PC-3 (cell line): ENCODE measurements at regions not wholly inside any gene's neighbourhood (a gene's known extent, or its start where the extent isn't known, plus 50 kb on each side); places are given as distances from the start of the nearest gene placed in this dataset.

Experiments used
- ATAC-seq: fragments of 200-7000 bp; cut with Tn5 transposase; 2 replicates; pipeline ENCODE4 v1.9.1; 2020; ENCODE audit warnings: mild to moderate bottlenecking, moderate library complexity
- BruUV-seq: library from RNA; stranded (reverse); fragments of 400-500 nt; replicated peaks from 2 replicates; lab custom pipeline; 2021; lab: Mats Ljungman, UMichigan
- CTCF ChIA-PET: fragments of 300-600 bp; sonication (Branson Sonifier 250); formaldehyde crosslinking; loops from one replicate; lab custom pipeline; 2022; ENCODE audit warnings: antibody characterized with exemption; lab: Charles Lee
- POLR2A ChIA-PET: fragments of 300-600 bp; sonication (Branson Sonifier 250); formaldehyde crosslinking; loops from one replicate; lab custom pipeline; 2022; ENCODE audit warnings: antibody characterized with exemption; ENCODE audit not compliant: unreplicated experiment; lab: Charles Lee
- DNase-seq: peaks from one replicate; pipeline ENCODE4 v3.0.0-alpha.2; 2015
- H2AFZ ChIP-seq: fragments of 300-600 bp; sonication (generic); 2 replicates; pipeline ENCODE4 v1.6.0; 2016; ENCODE audit warnings: antibody characterized with exemption, low read length
- H3F3A ChIP-seq: fragments of 300-600 bp; sonication (generic); one replicate; pipeline ENCODE4 v1.6.0; 2017; ENCODE audit warnings: antibody characterized with exemption, low read length, control low read depth, mild to moderate bottlenecking; ENCODE audit not compliant: unreplicated experiment
- H3K27ac ChIP-seq: fragments of 300-600 bp; sonication (generic); 2 replicates; pipeline ENCODE4 v1.5.1; 2016; ENCODE audit warnings: mild to moderate bottlenecking, low read length
- H3K27me3 ChIP-seq: fragments of 300-600 bp; sonication (generic); 2 replicates; pipeline ENCODE4 v1.6.1; 2016; ENCODE audit warnings: low read length, mixed read lengths
- H3K36me3 ChIP-seq: fragments of 300-600 bp; sonication (generic); 2 replicates; pipeline ENCODE4 v1.6.1; 2016; ENCODE audit warnings: low read depth, mixed run types, low read length, mixed read lengths
- H3K4me1 ChIP-seq: fragments of 300-600 bp; sonication (generic); 2 replicates; pipeline ENCODE4 v1.5.1; 2016; ENCODE audit warnings: low read length; ENCODE audit not compliant: insufficient read depth
- H3K4me2 ChIP-seq: fragments of 300-600 bp; sonication (generic); 2 replicates; pipeline ENCODE4 v1.6.0; 2016; ENCODE audit warnings: low read length
- H3K4me3 ChIP-seq: fragments of 300-600 bp; sonication (generic); 2 replicates; pipeline ENCODE4 v1.5.1; 2016; ENCODE audit warnings: mild to moderate bottlenecking, low read length, mixed read lengths
- H3K79me2 ChIP-seq: fragments of 300-600 bp; sonication (generic); 2 replicates; pipeline ENCODE4 v1.6.1; 2017; ENCODE audit warnings: low read length, mixed read lengths
- H3K9ac ChIP-seq: fragments of 300-600 bp; sonication (generic); 2 replicates; pipeline ENCODE4 v1.6.0; 2016; ENCODE audit warnings: mild to moderate bottlenecking, low read length
- H3K9me2 ChIP-seq: fragments of 300-600 bp; sonication (generic); replicated peaks from 2 replicates; pipeline ENCODE4 v1.6.1; 2016; ENCODE audit warnings: mixed run types, low read length, mixed read lengths
- H3K9me3 ChIP-seq: fragments of 300-600 bp; sonication (generic); 2 replicates; pipeline ENCODE4 v1.6.1; 2016; ENCODE audit warnings: low read length, mixed read lengths
- H4K20me1 ChIP-seq: fragments of 300-600 bp; sonication (generic); 2 replicates; pipeline ENCODE4 v1.6.1; 2016; ENCODE audit warnings: low read length, mixed read lengths
- CTCF ChIP-seq: fragments of 300-600 bp; sonication (generic); conservative IDR thresholded peaks from 2 replicates; pipeline ENCODE4 v1.5.1; 2017; ENCODE audit warnings: antibody characterized with exemption, low read depth, mild to moderate bottlenecking, low read length
- EZH2 ChIP-seq: fragments of 300-600 bp; sonication (generic); IDR thresholded peaks from one replicate; pipeline ENCODE4 v1.6.1; 2017; ENCODE audit warnings: antibody characterized with exemption, mild to moderate bottlenecking, low read length; ENCODE audit not compliant: unreplicated experiment
- EZH2phosphoT487 ChIP-seq: fragments of 300-600 bp; sonication (generic); IDR thresholded peaks from 2 replicates; pipeline ENCODE4 v1.6.1; 2018; ENCODE audit warnings: mild to moderate bottlenecking, antibody characterized with exemption, low read length, borderline replicate concordance
- intact Hi-C: fragments of 100-400 bp; cut with micrococcal nuclease; formaldehyde crosslinking; loops from 2 replicates; pipeline ENCODE4 v1.9.0; 2023

- no peaks in the 10 kb centered on the region for H3K36me3 ChIP-seq
- no peak overlapping the region for H3K4me2 ChIP-seq
- H3K9ac ChIP-seq, result no peak overlapping the region
- ChIA-PET CTCF (no interaction called here), POLR2A (no interaction called here)
- no peak for TF ChIP-seq EZH2
- no peak for TF ChIP-seq CTCF
- TF ChIP-seq EZH2phosphoT487, result no peak
- no peaks in the 10 kb centered on the region for H4K20me1 ChIP-seq
- H3K4me1 ChIP-seq, result no peaks in the 10 kb centered on the region
- no peak overlapping the region for H3K4me3 ChIP-seq
- H3K9me3 ChIP-seq, result no peaks in the 10 kb centered on the region
- intact Hi-C loops, result no loop called here
- no peaks in the 10 kb centered on the region for H3K9me2 ChIP-seq
- BruUV-seq, result no TSS peak
- no peaks in the 10 kb centered on the region for H3K79me2 ChIP-seq
- no peaks in the 10 kb centered on the region for H3F3A ChIP-seq
- no peak overlapping the region for H2AFZ ChIP-seq
- no peaks in the 10 kb centered on the region for H3K27me3 ChIP-seq
- no peak overlapping the region for H3K27ac ChIP-seq
- DNase-seq (no peak), ATAC-seq (no peak)
Measured at GRCh38 chr10:10233229-10233628, 784.4 kb upstream of the CELF2 start.

GRCh38 chr10:10235003-10235402, 782.7 kb upstream of the CELF2 start:
- TF ChIP-seq EZH2, result no peak
- no peak for TF ChIP-seq CTCF
- TF ChIP-seq EZH2phosphoT487, result no peak
- ATAC-seq (no peak), DNase-seq (no peak)
- H3K4me1 ChIP-seq, result no peaks in the 10 kb centered on the region
- no TSS peak for BruUV-seq
- H3K9me2 ChIP-seq, result no peaks in the 10 kb centered on the region
- H3K36me3 ChIP-seq, result no peaks in the 10 kb centered on the region
- no peaks in the 10 kb centered on the region for H3K9me3 ChIP-seq
- ChIA-PET CTCF (no interaction called here), POLR2A (no interaction called here)
- no peaks in the 10 kb centered on the region for H4K20me1 ChIP-seq
- no peak overlapping the region for H3K4me3 ChIP-seq
- no peak overlapping the region for H3K4me2 ChIP-seq
- no peaks in the 10 kb centered on the region for H3K27me3 ChIP-seq
- H2AFZ ChIP-seq, result no peak overlapping the region
- H3K9ac ChIP-seq, result no peak overlapping the region
- intact Hi-C loops, result no loop called here
- no peaks in the 10 kb centered on the region for H3F3A ChIP-seq
- H3K79me2 ChIP-seq, result no peaks in the 10 kb centered on the region
- no peak overlapping the region for H3K27ac ChIP-seq

- intact Hi-C loops, result no loop called here
- Histone ChIP-seq H3K36me3 (no peaks in the 10 kb centered on the region), H3K79me2 (no peaks in the 10 kb centered on the region), H3K4me1 (no peaks in the 10 kb centered on the region), H3F3A (no peaks in the 10 kb centered on the region), H2AFZ (no peak overlapping the region), H3K4me3 (no peak overlapping the region), H3K9ac (no peak overlapping the region), H3K4me2 (no peak overlapping the region), H3K9me2 (no peaks in the 10 kb centered on the region), H3K27me3 (no peaks in the 10 kb centered on the region), H3K9me3 (no peaks in the 10 kb centered on the region), H4K20me1 (no peaks in the 10 kb centered on the region), H3K27ac (no peak overlapping the region)
- BruUV-seq, result no TSS peak
- DNase-seq, result no peak
- no peak for ATAC-seq
- no peak for TF ChIP-seq EZH2
- no peak for TF ChIP-seq EZH2phosphoT487
- no peak for TF ChIP-seq CTCF
- CTCF ChIA-PET, result no interaction called here
- POLR2A ChIA-PET, result no interaction called here
Measured at GRCh38 chr10:10247585-10247984, 770.1 kb upstream of the CELF2 start.
